ENCODE measurements at regions not wholly inside any gene's neighbourhood (a gene's known extent, or its start where the extent isn't known, plus 50 kb on each side); places are given as distances from the start of the nearest gene placed in this dataset.

- TF ChIP-seq CTCF (IDR thresholded peaks at IDR 0.05) (no peak), POLR2A (IDR thresholded peaks at IDR 0.05) (no peak)
Measured at GRCh38 chr1:58943776-58944175, 159.9 kb upstream of the JUN start.
